B cell (primary cell): ENCODE measurements at regions not wholly inside any gene's neighbourhood (a gene's known extent, or its start where the extent isn't known, plus 50 kb on each side); places are given as distances from the start of the nearest gene placed in this dataset.

Experiments
- CTCF ChIP-seq: fragments of 200-600 bp; IDR thresholded peaks from one replicate; pipeline ENCODE4 v1.8.0; 2022; ENCODE audit warnings: antibody characterized with exemption, mild to moderate bottlenecking
- EZH2 ChIP-seq: IDR thresholded peaks from 2 replicates; pipeline ENCODE4 v1.6.1; 2012; ENCODE audit warnings: borderline replicate concordance, low read depth, mild to moderate bottlenecking, moderate library complexity, low read length; ENCODE audit not compliant: insufficient read depth, poor library complexity, severe bottlenecking

GRCh38 chr6:16904957-16905356 lies 143.7 kb upstream of the ATXN1 start:
- no peak for TF ChIP-seq EZH2
- TF ChIP-seq CTCF = no peak
